Mammary epithelial cell (primary cell): ENCODE measurements at regions not wholly inside any gene's neighbourhood (a gene's known extent, or its start where the extent isn't known, plus 50 kb on each side); places are given as distances from the start of the nearest gene placed in this dataset.

Experiments
- CTCF ChIP-seq, 2 donors: IDR thresholded peaks in 1 of 2; conservative IDR thresholded peaks in 1 of 2; 2 replicates each; pipeline ENCODE4 v1.5.1; 2011 to 2012; ENCODE audit warnings: inconsistent platforms in 2 of 2, low read length in 2 of 2, mild to moderate bottlenecking in 2 of 2, control low read depth in 1 of 2, low read depth in 1 of 2; ENCODE audit not compliant: insufficient read depth in 1 of 2; ENCODE audit errors: extremely low read depth in 1 of 2
- EZH2 ChIP-seq: IDR thresholded peaks from 2 replicates; pipeline ENCODE4 v1.6.1; 2012; ENCODE audit warnings: low read length, inconsistent platforms, borderline replicate concordance

- TF ChIP-seq CTCF (conservative IDR thresholded peaks at IDR 0.05 in 1 of 2, IDR thresholded peaks at IDR 0.05 in 1 of 2; ENCODE audit: extremely low read depth in 1 of 2, insufficient read depth in 1 of 2, low read depth in 1 of 2, low read length in 2 of 2) (no peak), EZH2 (no peak)
Observed at GRCh38 chr3:104745313-104745712, 621.4 kb upstream of the ALCAM start.
